GM12891 (cell line): ENCODE measurements at regions not wholly inside any gene's neighbourhood (a gene's known extent, or its start where the extent isn't known, plus 50 kb on each side); places are given as distances from the start of the nearest gene placed in this dataset.

Experiments
- POLR2A ChIP-seq: IDR thresholded peaks from 2 replicates; pipeline ENCODE4 v1.6.1; 2011; ENCODE audit warnings: low read depth, low read length, control low read depth
- TAF1 ChIP-seq: IDR thresholded peaks from 2 replicates; pipeline ENCODE4 v1.6.1; 2011; ENCODE audit warnings: low read depth, low read length, control low read depth

- no peak for TF ChIP-seq TAF1
- no peak for TF ChIP-seq POLR2A
Observed at GRCh38 chr2:76288598-76288997, 577.9 kb upstream of the GCFC2 start.
